GM12872 (cell line): ENCODE measurements at regions not wholly inside any gene's neighbourhood (a gene's known extent, or its start where the extent isn't known, plus 50 kb on each side); places are given as distances from the start of the nearest gene placed in this dataset.

Experiments
- CTCF ChIP-seq: IDR thresholded peaks from 3 replicates; pipeline ENCODE4 v1.5.1; 2011; ENCODE audit warnings: low read depth, mild to moderate bottlenecking, low read length, moderate library complexity; ENCODE audit not compliant: insufficient read depth

- TF ChIP-seq CTCF: no peak
Observed at GRCh38 chr9:86703346-86703745, 244.0 kb downstream of the GAS1 start.

DNA sequence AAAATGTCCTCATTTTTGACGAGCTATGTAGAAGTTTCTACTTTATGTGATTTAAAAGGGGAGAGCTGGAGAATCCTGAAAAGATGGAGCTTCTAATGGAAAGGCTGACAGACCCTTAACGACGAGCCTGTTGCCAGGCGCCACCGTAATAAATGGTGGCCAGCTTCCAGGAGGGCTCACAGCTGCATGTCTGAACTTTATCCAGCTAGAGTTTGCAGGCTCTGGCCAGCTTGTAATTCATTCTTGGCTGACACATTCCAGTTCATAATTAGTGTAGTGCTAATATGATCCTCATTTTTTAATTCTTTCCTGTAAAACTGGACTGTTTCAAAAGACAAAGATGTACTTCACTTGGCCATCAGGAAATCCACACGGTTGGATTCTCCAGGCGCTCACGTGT lies 246.7 kb downstream of the GAS1 start:
- TF ChIP-seq CTCF: no peak

GRCh38 chr9:86697999-86698398 lies 249.3 kb downstream of the GAS1 start:
- no peak for TF ChIP-seq CTCF

- no peak for TF ChIP-seq CTCF
Observed at GRCh38 chr9:86697213-86697612, 250.1 kb downstream of the GAS1 start.

DNA sequence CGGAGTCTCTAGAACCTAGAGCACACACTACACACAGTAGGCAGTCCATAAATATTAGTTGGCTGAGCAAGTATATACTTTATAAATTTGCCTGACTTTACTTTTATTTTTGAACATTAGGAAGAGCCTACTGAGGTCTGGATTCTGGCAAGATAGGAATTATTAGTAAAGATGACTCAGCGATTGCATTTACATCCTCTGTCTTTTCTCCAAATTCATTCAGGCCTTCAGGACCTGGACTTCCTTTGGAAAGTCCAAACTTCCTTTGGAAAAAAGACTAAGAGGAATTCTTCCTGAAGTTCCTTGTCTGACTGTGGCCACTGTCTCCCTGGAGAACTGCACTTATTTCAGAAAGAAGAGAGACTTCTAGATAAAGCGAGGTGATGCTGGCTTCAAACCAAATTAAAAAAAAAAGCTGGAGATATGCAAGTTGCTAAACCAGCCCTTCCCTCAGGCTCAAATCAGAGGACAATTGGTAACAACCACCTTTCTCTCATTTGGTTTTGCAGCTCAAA lies 251.3 kb downstream of the GAS1 start:
- no peak for TF ChIP-seq CTCF

- no peak for TF ChIP-seq CTCF
Observed at GRCh38 chr9:86690034-86690433, 257.3 kb downstream of the GAS1 start.

GRCh38 chr9:86687788-86688187 lies 259.5 kb downstream of the GAS1 start:
- TF ChIP-seq CTCF: no peak

DNA sequence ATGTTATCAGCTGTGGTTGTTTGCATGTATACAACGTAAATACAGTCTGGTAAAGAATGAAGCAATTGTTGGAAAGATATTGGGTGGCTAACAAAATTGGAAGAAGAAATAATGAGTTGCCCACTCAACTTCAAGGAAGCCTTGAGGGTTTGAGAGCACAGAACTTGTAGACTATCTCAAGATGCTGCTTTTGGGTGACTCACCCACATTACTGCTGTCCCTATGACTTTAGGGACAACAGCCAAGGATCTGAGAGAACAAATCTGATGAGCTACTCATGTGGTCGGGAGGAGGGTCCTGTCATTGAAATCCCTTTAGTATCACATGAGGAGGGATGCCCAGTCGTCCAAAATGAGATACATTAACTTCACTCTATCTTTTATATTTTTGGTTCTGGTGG lies 261.8 kb downstream of the GAS1 start:
- no peak for TF ChIP-seq CTCF
